ENCODE measurements at regions not wholly inside any gene's neighbourhood (a gene's known extent, or its start where the extent isn't known, plus 50 kb on each side); places are given as distances from the start of the nearest gene placed in this dataset.

- Histone ChIP-seq H3K4me3 (ENCODE audit: low read length) (no peak overlapping the region), H3K79me2 (ENCODE audit: low read length) (no peaks in the 10 kb centered on the region), H2AFZ (ENCODE audit: low read length) (no peak overlapping the region; the same call in 1 of the 2 replicates), H3K9ac (ENCODE audit: low read length) (no peak overlapping the region), H3K27me3 (ENCODE audit: low read length) (no peaks in the 10 kb centered on the region), H3K9me3 (ENCODE audit: low read length) (no peaks in the 10 kb centered on the region), H3F3A (ENCODE audit: low read length, unreplicated experiment) (no peaks in the 10 kb centered on the region), H3K4me1 (ENCODE audit: insufficient read depth, low read length) (peaks cover 23% of the 10 kb centered on the region), H4K20me1 (ENCODE audit: low read length) (no peaks in the 10 kb centered on the region), H3K27ac (ENCODE audit: low read length) (no peak overlapping the region), H3K4me2 (ENCODE audit: low read length) (no peak overlapping the region), H3K9me2 (replicated peaks; ENCODE audit: low read length) (no peaks in the 10 kb centered on the region), H3K36me3 (ENCODE audit: low read depth, low read length) (no peaks in the 10 kb centered on the region)
- intact Hi-C loops (cut with micrococcal nuclease), result no loop called here
- ATAC-seq, result no peak
- no TSS peak for BruUV-seq (replicated peaks)
- no peak for DNase-seq
- ChIA-PET POLR2A (ENCODE audit: unreplicated experiment) (no interaction called here), CTCF (no interaction called here)
- TF ChIP-seq EZH2 (IDR thresholded peaks at IDR 0.05; ENCODE audit: low read length, unreplicated experiment), result no peak
- no peak for TF ChIP-seq CTCF (conservative IDR thresholded peaks at IDR 0.05; ENCODE audit: low read depth, low read length)
- TF ChIP-seq EZH2phosphoT487 (IDR thresholded peaks at IDR 0.05; ENCODE audit: borderline replicate concordance, low read length), result no peak
Measured at GRCh38 chr2:150156415-150156814, 331.1 kb downstream of the RND3 start.

GRCh38 chr2:150154308-150154797 lies 333.1 kb downstream of the RND3 start:
- no peaks in the 10 kb centered on the region for H4K20me1 ChIP-seq (ENCODE audit: low read length)
- no peaks in the 10 kb centered on the region for H3K9me3 ChIP-seq (ENCODE audit: low read length)
- no peak overlapping the region for H3K4me3 ChIP-seq (ENCODE audit: low read length)
- H3K4me1 ChIP-seq (ENCODE audit: insufficient read depth, low read length), result peaks cover 29% of the 10 kb centered on the region
- BruUV-seq (replicated peaks), result no TSS peak
- H3K9me2 ChIP-seq (replicated peaks; ENCODE audit: low read length), result no peaks in the 10 kb centered on the region
- POLR2A ChIA-PET (ENCODE audit: unreplicated experiment), result interaction anchor here (0.6 kb wide), 1 partner anchor 108 kb away, joined by 3 read pairs; no protein-coding TSS in a partner anchor
- ATAC-seq (peak; percentile 42), DNase-seq (peak; percentile 25)
- no peaks in the 10 kb centered on the region for H3K36me3 ChIP-seq (ENCODE audit: low read depth, low read length)
- H3K79me2 ChIP-seq (ENCODE audit: low read length), result no peaks in the 10 kb centered on the region
- CTCF ChIA-PET, result interaction anchor here (0.6 kb wide), 1 partner anchor 20 kb away, joined by 5 read pairs; no protein-coding TSS in a partner anchor
- H2AFZ ChIP-seq (ENCODE audit: low read length), result peak overlapping the region; percentile 24; the same call in 1 of the 2 replicates
- no peaks in the 10 kb centered on the region for H3K27me3 ChIP-seq (ENCODE audit: low read length)
- H3K27ac ChIP-seq (ENCODE audit: low read length), result peak overlapping the region; percentile 76
- TF ChIP-seq CTCF (conservative IDR thresholded peaks at IDR 0.05; ENCODE audit: low read depth, low read length) (no peak), EZH2 (IDR thresholded peaks at IDR 0.05; ENCODE audit: low read length, unreplicated experiment) (no peak), EZH2phosphoT487 (IDR thresholded peaks at IDR 0.05; ENCODE audit: borderline replicate concordance, low read length) (no peak)
- intact Hi-C loops (cut with micrococcal nuclease), result no loop called here
- H3K9ac ChIP-seq (ENCODE audit: low read length), result peak overlapping the region; percentile 47
- peak overlapping the region; percentile 20; the same call in 1 of the 2 replicates for H3K4me2 ChIP-seq (ENCODE audit: low read length)
- H3F3A ChIP-seq (ENCODE audit: low read length, unreplicated experiment), result no peaks in the 10 kb centered on the region

GRCh38 chr2:150153646-150154307 lies 333.7 kb downstream of the RND3 start:
- no peaks in the 10 kb centered on the region for H3K9me2 ChIP-seq (replicated peaks; ENCODE audit: low read length)
- peak overlapping the region; percentile 76 for H3K27ac ChIP-seq (ENCODE audit: low read length)
- H3K9ac ChIP-seq (ENCODE audit: low read length), result peak overlapping the region; percentile 42; the same call in 1 of the 2 replicates
- no peaks in the 10 kb centered on the region for H3F3A ChIP-seq (ENCODE audit: low read length, unreplicated experiment)
- ChIA-PET POLR2A (ENCODE audit: unreplicated experiment) (no interaction called here), CTCF (no interaction called here)
- H4K20me1 ChIP-seq (ENCODE audit: low read length), result no peaks in the 10 kb centered on the region
- H3K4me2 ChIP-seq (ENCODE audit: low read length), result peak overlapping the region; percentile 20; the same call in 1 of the 2 replicates
- peak overlapping the region; percentile 24; the same call in 1 of the 2 replicates for H2AFZ ChIP-seq (ENCODE audit: low read length)
- H3K79me2 ChIP-seq (ENCODE audit: low read length), result no peaks in the 10 kb centered on the region
- no peaks in the 10 kb centered on the region for H3K27me3 ChIP-seq (ENCODE audit: low read length)
- DNase-seq, result peak; percentile 42
- H3K4me3 ChIP-seq (ENCODE audit: low read length), result no peak overlapping the region
- intact Hi-C loops (cut with micrococcal nuclease), result no loop called here
- peaks cover 29% of the 10 kb centered on the region for H3K4me1 ChIP-seq (ENCODE audit: insufficient read depth, low read length)
- H3K36me3 ChIP-seq (ENCODE audit: low read depth, low read length), result no peaks in the 10 kb centered on the region
- peak; percentile 68 for ATAC-seq
- no peak for TF ChIP-seq EZH2 (IDR thresholded peaks at IDR 0.05; ENCODE audit: low read length, unreplicated experiment)
- H3K9me3 ChIP-seq (ENCODE audit: low read length), result no peaks in the 10 kb centered on the region
- no TSS peak for BruUV-seq (replicated peaks)

Measured in PC-3 (cell line).